ENCODE measurements at regions not wholly inside any gene's neighbourhood (a gene's known extent, or its start where the extent isn't known, plus 50 kb on each side); places are given as distances from the start of the nearest gene placed in this dataset.
A peak's percentile ranks its signal among the peaks of the same experiment; 100 is the strongest.

DNA sequence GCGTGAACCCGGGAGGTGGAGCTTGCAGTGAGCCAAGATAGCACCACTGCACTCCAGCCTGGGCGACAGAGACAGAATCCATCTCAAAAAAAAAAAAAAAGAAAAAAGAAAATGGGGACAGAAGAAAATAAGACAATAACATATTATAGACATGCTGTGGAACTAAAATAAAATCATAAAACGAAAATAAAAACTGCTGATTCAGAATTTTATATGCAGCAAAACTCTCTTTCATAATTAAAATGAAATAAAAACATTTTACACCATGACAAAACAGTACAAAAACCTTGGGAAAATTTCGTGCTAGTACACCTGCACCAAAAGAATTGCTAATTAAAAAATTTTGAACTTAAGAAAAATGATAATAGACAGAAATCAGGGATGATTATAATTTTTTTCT, 2245.1 kb downstream of the PCDH9 start:
- H3K4me2 ChIP-seq (ENCODE audit: low read length), result no peak overlapping the region
- H3K9me3 ChIP-seq (replicated peaks; ENCODE audit: low read length), result no peaks in the 10 kb centered on the region
- H3K4me3 ChIP-seq (ENCODE audit: low read length), result no peak overlapping the region
- H3K27me3 ChIP-seq (ENCODE audit: control insufficient read depth, insufficient read depth, low read length), result no peaks in the 10 kb centered on the region
- no peak overlapping the region for H3K9ac ChIP-seq (ENCODE audit: low read depth, low read length)
- no peaks in the 10 kb centered on the region for H3K4me1 ChIP-seq (ENCODE audit: control insufficient read depth, insufficient read depth, low read length)
- H3K36me3 ChIP-seq (ENCODE audit: insufficient read depth, low read length), result no peaks in the 10 kb centered on the region

DNA sequence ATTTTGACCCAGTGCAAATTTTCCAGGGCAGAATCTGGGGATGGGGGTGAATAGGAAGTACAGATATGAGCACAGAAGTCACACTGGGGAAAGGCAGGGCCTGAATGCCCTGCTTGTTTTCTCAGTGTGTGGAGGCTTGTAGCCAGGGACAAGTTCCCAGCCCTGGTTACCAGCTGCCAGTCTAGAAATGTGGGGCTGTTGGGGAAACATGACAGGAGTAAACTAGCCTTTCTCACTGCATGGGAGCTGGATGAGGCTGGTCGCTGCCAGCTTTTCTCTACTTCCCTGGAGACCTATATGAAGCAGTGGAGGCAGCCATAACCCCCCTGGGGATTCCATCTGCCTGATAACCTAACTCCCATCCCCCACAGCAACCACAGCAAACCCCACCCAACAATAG, 2267.7 kb downstream of the PCDH9 start:
- H3K27me3 ChIP-seq (ENCODE audit: control insufficient read depth, insufficient read depth, low read length), result no peaks in the 10 kb centered on the region
- no peak overlapping the region for H3K4me2 ChIP-seq (ENCODE audit: low read length)
- no peaks in the 10 kb centered on the region for H3K36me3 ChIP-seq (ENCODE audit: insufficient read depth, low read length)
- H3K9me3 ChIP-seq (replicated peaks; ENCODE audit: low read length), result no peaks in the 10 kb centered on the region
- H3K4me1 ChIP-seq (ENCODE audit: control insufficient read depth, insufficient read depth, low read length), result no peaks in the 10 kb centered on the region
- H3K9ac ChIP-seq (ENCODE audit: low read depth, low read length), result no peak overlapping the region
- H3K4me3 ChIP-seq (ENCODE audit: low read length), result no peak overlapping the region

DNA sequence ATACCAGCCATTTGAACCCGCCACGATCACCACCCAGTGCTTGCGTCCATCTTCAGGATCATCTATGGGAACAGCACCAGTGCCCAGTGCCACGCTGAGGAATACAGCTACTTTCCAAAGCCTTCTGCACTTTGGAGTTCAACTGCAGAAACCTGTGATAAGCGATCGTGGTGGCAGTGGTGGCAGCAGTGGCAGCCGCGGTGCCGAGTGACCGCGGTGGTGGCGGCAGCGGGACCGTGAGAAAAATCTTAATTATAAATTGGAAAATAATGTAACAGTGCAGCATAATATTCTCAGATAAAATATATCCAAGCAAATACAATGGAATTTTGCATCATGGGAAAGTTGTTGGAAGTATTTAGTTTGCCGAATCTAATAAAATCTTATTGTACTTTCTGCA, 2270.9 kb downstream of the PCDH9 start:
- Histone ChIP-seq H3K27me3 (ENCODE audit: control insufficient read depth, insufficient read depth, low read length) (no peaks in the 10 kb centered on the region), H3K4me2 (ENCODE audit: low read length) (no peak overlapping the region), H3K9ac (ENCODE audit: low read depth, low read length) (no peak overlapping the region), H3K4me1 (ENCODE audit: control insufficient read depth, insufficient read depth, low read length) (no peaks in the 10 kb centered on the region), H3K36me3 (ENCODE audit: insufficient read depth, low read length) (no peaks in the 10 kb centered on the region), H3K4me3 (ENCODE audit: low read length) (no peak overlapping the region), H3K9me3 (replicated peaks; ENCODE audit: low read length) (no peaks in the 10 kb centered on the region)

- H3K4me1 ChIP-seq (ENCODE audit: control insufficient read depth, insufficient read depth, low read length), result no peaks in the 10 kb centered on the region
- H3K9ac ChIP-seq (ENCODE audit: low read depth, low read length), result no peak overlapping the region
- H3K9me3 ChIP-seq (replicated peaks; ENCODE audit: low read length), result no peaks in the 10 kb centered on the region
- H3K36me3 ChIP-seq (ENCODE audit: insufficient read depth, low read length), result no peaks in the 10 kb centered on the region
- no peaks in the 10 kb centered on the region for H3K27me3 ChIP-seq (ENCODE audit: control insufficient read depth, insufficient read depth, low read length)
- H3K4me3 ChIP-seq (ENCODE audit: low read length), result no peak overlapping the region
- H3K4me2 ChIP-seq (ENCODE audit: low read length), result no peak overlapping the region
Observed at GRCh38 chr13:64958106-64958505, 2272.0 kb downstream of the PCDH9 start.

DNA sequence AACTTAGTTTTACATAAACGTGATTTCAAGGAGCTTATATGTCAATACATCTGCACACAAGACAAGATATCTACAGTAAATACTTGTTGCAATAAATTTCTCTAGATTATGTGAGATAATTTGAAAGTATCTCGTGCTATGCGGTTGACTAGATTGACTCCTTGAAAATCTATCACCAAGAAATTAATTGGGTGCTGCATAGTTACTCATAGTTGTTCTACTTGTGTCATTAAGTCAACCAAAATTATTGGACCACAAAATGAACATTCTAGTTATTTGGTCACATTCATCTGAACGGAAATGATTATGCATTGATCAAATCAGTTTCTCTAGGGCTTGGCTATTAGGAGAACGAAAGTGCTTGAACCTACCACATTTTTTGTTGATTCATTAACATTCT, 2291.5 kb downstream of the PCDH9 start:
- H3K9me3 ChIP-seq (replicated peaks; ENCODE audit: low read length), result no peaks in the 10 kb centered on the region
- H3K36me3 ChIP-seq (ENCODE audit: insufficient read depth, low read length), result no peaks in the 10 kb centered on the region
- no peak overlapping the region for H3K4me2 ChIP-seq (ENCODE audit: low read length)
- no peak overlapping the region for H3K9ac ChIP-seq (ENCODE audit: low read depth, low read length)
- no peak overlapping the region for H3K4me3 ChIP-seq (ENCODE audit: low read length)
- H3K4me1 ChIP-seq (ENCODE audit: control insufficient read depth, insufficient read depth, low read length), result no peaks in the 10 kb centered on the region
- H3K27me3 ChIP-seq (ENCODE audit: control insufficient read depth, insufficient read depth, low read length), result no peaks in the 10 kb centered on the region

DNA sequence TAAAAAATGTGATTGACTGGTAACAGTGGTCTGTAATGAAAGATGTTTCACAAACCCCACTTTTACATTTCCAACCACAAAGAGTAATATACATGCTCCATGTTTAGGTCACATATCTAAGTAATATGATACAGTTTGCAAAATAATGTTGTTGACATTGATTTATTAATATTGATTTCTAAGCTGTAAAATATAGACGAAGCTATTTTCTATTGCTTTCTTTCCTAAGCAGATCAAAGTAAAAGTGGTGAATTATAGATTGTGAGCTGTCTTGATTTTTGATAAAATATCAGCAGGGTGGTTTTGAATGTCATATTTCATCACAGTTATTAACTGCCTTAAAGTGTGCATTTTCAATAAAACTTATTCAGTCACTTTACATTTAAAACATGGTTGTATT, 2292.8 kb downstream of the PCDH9 start:
- H3K4me3 ChIP-seq (ENCODE audit: low read length), result no peak overlapping the region
- H3K27me3 ChIP-seq (ENCODE audit: control insufficient read depth, insufficient read depth, low read length), result no peaks in the 10 kb centered on the region
- H3K9me3 ChIP-seq (replicated peaks; ENCODE audit: low read length), result no peaks in the 10 kb centered on the region
- no peaks in the 10 kb centered on the region for H3K4me1 ChIP-seq (ENCODE audit: control insufficient read depth, insufficient read depth, low read length)
- H3K4me2 ChIP-seq (ENCODE audit: low read length), result no peak overlapping the region
- H3K36me3 ChIP-seq (ENCODE audit: insufficient read depth, low read length), result no peaks in the 10 kb centered on the region
- H3K9ac ChIP-seq (ENCODE audit: low read depth, low read length), result no peak overlapping the region

DNA sequence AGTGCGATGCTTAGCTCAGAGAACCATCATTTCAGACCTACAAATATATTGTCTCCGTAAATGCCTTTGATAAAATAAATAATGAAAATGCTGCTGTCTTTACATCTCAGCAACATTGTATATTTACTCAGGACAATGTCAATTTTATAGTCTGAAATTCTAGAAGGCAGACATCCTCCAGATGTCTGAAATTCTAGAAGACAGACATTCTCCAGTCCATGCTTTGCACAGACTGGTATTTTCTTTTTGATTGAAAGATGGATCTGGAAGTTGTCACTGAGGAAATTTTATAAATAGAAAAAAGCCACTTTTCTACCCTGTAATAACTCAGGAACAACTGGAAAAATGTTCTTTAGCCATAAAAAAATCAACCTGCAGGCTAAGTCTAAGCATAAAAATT, 2293.3 kb downstream of the PCDH9 start:
- H3K36me3 ChIP-seq (ENCODE audit: insufficient read depth, low read length), result no peaks in the 10 kb centered on the region
- H3K9me3 ChIP-seq (replicated peaks; ENCODE audit: low read length), result no peaks in the 10 kb centered on the region
- H3K4me2 ChIP-seq (ENCODE audit: low read length), result no peak overlapping the region
- no peaks in the 10 kb centered on the region for H3K27me3 ChIP-seq (ENCODE audit: control insufficient read depth, insufficient read depth, low read length)
- no peak overlapping the region for H3K4me3 ChIP-seq (ENCODE audit: low read length)
- no peaks in the 10 kb centered on the region for H3K4me1 ChIP-seq (ENCODE audit: control insufficient read depth, insufficient read depth, low read length)
- no peak overlapping the region for H3K9ac ChIP-seq (ENCODE audit: low read depth, low read length)

DNA sequence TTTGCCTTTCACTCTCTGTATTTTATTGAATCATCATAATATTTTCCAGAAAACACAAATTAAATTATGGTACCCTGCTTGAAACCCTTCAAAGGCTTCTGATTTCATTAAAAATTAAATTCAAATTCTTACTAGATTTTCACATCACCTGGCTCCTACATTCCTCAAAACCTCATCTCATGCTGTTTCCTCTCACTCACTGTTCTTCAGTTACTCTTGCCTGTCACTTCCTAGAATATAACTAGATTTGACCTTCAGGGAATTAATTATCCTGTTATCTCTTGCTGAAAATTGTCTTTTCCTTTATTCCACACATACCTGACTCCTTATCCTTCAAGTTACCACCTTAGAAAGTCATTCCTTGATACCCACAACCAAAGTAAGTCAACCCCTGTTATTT, 2294.7 kb downstream of the PCDH9 start:
- Histone ChIP-seq H3K4me1 (ENCODE audit: control insufficient read depth, insufficient read depth, low read length) (no peaks in the 10 kb centered on the region), H3K4me3 (ENCODE audit: low read length) (no peak overlapping the region), H3K36me3 (ENCODE audit: insufficient read depth, low read length) (no peaks in the 10 kb centered on the region), H3K9ac (ENCODE audit: low read depth, low read length) (no peak overlapping the region), H3K27me3 (ENCODE audit: control insufficient read depth, insufficient read depth, low read length) (no peaks in the 10 kb centered on the region), H3K9me3 (replicated peaks; ENCODE audit: low read length) (no peaks in the 10 kb centered on the region), H3K4me2 (ENCODE audit: low read length) (no peak overlapping the region)

DNA sequence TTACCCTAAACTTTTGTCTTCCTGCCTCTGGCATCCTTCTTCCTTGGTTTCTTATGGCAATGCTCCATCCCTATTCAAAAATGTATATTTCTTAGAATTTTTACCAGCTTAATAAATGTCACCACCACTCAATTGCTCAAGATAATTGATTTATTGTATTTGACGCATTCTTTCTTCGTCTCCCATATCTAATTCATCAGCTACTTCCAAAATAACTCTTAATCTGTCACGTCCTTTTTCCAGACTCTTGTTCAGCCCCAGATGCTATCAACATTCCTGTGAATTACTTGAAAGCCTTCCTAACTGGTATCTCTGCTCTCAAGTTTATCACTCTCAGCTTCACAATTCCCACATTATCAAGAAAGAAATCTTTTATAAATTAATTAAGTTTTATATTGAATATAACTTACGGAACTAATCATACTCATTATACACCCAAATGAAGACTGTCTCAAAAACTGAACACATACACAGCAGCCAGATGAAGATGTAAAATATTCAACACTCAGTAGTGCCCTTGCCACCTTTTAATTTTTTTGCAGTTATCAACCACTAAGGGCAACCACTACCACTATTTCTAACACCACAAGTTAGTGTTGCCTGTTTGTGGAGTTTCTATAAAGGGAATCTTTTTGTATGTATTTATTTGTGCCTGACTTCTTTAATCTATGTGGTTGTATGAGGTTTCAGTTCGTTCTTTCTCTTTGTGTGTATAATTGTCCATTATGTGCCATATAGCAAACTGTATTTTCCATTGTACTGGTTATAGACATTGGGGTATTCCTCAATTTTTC, 2295.4 kb downstream of the PCDH9 start:
- Histone ChIP-seq H3K9ac (ENCODE audit: low read depth, low read length) (no peak overlapping the region), H3K27me3 (ENCODE audit: control insufficient read depth, insufficient read depth, low read length) (no peaks in the 10 kb centered on the region), H3K4me3 (ENCODE audit: low read length) (no peak overlapping the region), H3K36me3 (ENCODE audit: insufficient read depth, low read length) (no peaks in the 10 kb centered on the region), H3K4me2 (ENCODE audit: low read length) (no peak overlapping the region), H3K4me1 (ENCODE audit: control insufficient read depth, insufficient read depth, low read length) (no peaks in the 10 kb centered on the region), H3K9me3 (replicated peaks; ENCODE audit: low read length) (no peaks in the 10 kb centered on the region)

DNA sequence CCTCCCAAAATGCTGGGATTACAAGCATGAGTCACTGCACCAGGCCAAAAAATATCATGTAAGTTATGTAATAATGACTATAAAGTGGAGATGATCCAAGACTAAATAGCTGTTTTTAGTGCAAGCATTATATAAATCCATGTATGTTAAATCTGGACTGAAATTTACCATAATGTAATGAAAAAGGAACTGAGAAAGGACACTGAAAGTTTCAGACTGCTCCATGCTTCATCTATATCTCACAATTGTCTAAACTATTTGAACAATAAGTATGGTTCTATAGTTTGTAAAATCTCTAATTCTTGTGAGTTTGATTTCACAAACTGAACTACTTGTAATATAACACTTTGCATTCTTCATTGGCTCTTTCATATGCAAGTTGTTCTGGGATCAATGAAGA, 2299.5 kb downstream of the PCDH9 start:
- no peaks in the 10 kb centered on the region for H3K36me3 ChIP-seq (ENCODE audit: insufficient read depth, low read length)
- H3K4me3 ChIP-seq (ENCODE audit: low read length), result no peak overlapping the region
- no peak overlapping the region for H3K9ac ChIP-seq (ENCODE audit: low read depth, low read length)
- H3K4me2 ChIP-seq (ENCODE audit: low read length), result no peak overlapping the region
- peaks cover 11% of the 10 kb centered on the region for H3K4me1 ChIP-seq (ENCODE audit: control insufficient read depth, insufficient read depth, low read length)
- no peaks in the 10 kb centered on the region for H3K9me3 ChIP-seq (replicated peaks; ENCODE audit: low read length)
- H3K27me3 ChIP-seq (ENCODE audit: control insufficient read depth, insufficient read depth, low read length), result no peaks in the 10 kb centered on the region

DNA sequence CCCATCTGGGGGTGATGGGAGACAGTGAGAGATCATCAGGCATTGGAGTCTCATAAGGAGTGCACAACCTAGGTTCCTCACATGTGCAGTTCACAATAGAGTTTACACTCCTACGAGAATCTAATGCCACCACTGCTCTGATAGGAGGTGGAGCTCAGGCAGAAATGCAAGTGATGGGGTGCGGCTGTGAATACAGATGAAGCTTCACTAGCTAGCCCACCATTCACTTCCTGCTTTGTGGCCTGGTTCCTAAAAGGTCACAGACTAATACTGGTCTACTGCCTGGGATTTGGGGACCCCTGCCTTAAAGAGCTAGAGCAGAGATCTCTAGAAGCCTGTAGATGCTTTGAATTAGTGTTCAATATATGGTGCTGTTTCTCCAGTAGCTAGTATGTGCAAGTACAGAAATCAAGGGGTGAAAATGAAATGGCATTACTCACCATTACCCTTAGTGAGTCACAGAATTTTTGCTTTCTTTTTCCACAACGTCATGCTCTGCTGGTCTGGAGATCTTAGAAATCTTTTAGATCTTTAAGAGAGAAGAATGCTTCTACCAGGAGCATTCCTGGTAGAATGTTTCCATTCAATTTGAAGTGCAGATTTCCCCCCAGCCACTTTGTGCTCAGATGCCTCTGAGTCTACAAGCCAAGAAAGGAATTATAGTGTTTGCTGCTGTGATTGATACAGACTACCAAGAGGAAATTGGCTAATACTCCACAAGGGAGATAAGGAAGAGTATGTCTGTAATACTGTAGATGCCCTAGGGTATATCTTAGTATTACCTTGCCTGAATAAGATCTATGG, 2301.2 kb downstream of the PCDH9 start:
- Histone ChIP-seq H3K36me3 (ENCODE audit: insufficient read depth, low read length) (no peaks in the 10 kb centered on the region), H3K9ac (ENCODE audit: low read depth, low read length) (no peak overlapping the region), H3K27me3 (ENCODE audit: control insufficient read depth, insufficient read depth, low read length) (no peaks in the 10 kb centered on the region), H3K4me3 (ENCODE audit: low read length) (peak overlapping the region; percentile 23), H3K9me3 (replicated peaks; ENCODE audit: low read length) (no peaks in the 10 kb centered on the region), H3K4me1 (ENCODE audit: control insufficient read depth, insufficient read depth, low read length) (peaks cover 11% of the 10 kb centered on the region), H3K4me2 (ENCODE audit: low read length) (peak overlapping the region; percentile 41)

GRCh38 chr13:64925727-64926126, 2304.4 kb downstream of the PCDH9 start:
- no peak overlapping the region for H3K9ac ChIP-seq (ENCODE audit: low read depth, low read length)
- no peaks in the 10 kb centered on the region for H3K9me3 ChIP-seq (replicated peaks; ENCODE audit: low read length)
- H3K27me3 ChIP-seq (ENCODE audit: control insufficient read depth, insufficient read depth, low read length), result no peaks in the 10 kb centered on the region
- no peaks in the 10 kb centered on the region for H3K36me3 ChIP-seq (ENCODE audit: insufficient read depth, low read length)
- H3K4me1 ChIP-seq (ENCODE audit: control insufficient read depth, insufficient read depth, low read length), result peaks cover 11% of the 10 kb centered on the region
- no peak overlapping the region for H3K4me3 ChIP-seq (ENCODE audit: low read length)
- H3K4me2 ChIP-seq (ENCODE audit: low read length), result no peak overlapping the region

Measured in skeletal muscle satellite cell (primary cell).